Mesothelial cell of epicardium (in vitro differentiated cells): ENCODE measurements at regions not wholly inside any gene's neighbourhood (a gene's known extent, or its start where the extent isn't known, plus 50 kb on each side); places are given as distances from the start of the nearest gene placed in this dataset.
A peak's percentile ranks its signal among the peaks of the same experiment; 100 is the strongest.

Experiments
- DNase-seq, 2 experiments: peaks; one replicate each; pipeline ENCODE4 v3.0.0; 2021; ENCODE audit warnings: low spot score in 2 of 2; ENCODE audit not compliant: unreplicated experiment in 2 of 2
- H3K27ac Mint-ChIP-seq: 2 replicates; pipeline ENCODE4 v1.8.0; 2021; ENCODE audit warnings: mixed read lengths
- H3K27me3 Mint-ChIP-seq: 2 replicates; pipeline ENCODE4 v1.8.0; 2021; ENCODE audit warnings: low read depth, mixed read lengths
- H3K36me3 Mint-ChIP-seq: 2 replicates; pipeline ENCODE4 v1.8.0; 2021; ENCODE audit warnings: mixed read lengths
- H3K4me1 Mint-ChIP-seq: 2 replicates; pipeline ENCODE4 v1.8.0; 2021; ENCODE audit warnings: mixed read lengths
- H3K4me3 Mint-ChIP-seq: 2 replicates; pipeline ENCODE4 v1.8.0; 2021; ENCODE audit warnings: mild to moderate bottlenecking, moderate library complexity, mixed read lengths
- H3K9me3 Mint-ChIP-seq: 2 replicates; pipeline ENCODE4 v1.8.0; 2021; ENCODE audit warnings: mixed read lengths
- TF ChIP-seq, protein P1 (sequence below): fragments of 200-600 bp; sonication (generic); IDR thresholded peaks from one replicate; pipeline ENCODE4 v1.5.0; 2021; ENCODE audit warnings: antibody characterized with exemption; ENCODE audit not compliant: unreplicated experiment

DNA sequence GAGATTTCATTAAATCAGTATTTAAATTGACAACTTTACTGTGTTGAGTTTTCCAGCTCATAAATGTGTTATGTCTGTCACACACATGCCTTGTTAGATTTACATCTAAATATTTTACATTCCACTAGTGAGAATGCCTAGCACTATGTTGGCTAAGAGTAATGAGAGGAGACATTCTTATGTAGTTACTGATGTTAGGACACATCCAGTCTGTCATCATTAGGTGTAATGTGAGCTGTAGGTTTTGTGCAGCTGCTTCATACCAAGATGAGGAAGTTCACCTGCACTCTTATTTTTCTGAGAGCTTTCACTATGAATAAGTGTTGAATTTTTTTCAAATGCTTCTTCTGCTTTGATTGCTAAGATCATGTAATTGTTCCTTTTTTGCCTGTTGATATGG lies 218.0 kb upstream of the IGFBP3 start:
- Mint-ChIP-seq H3K27ac (peak overlapping the region; percentile 89), H3K4me1 (peaks cover 14% of the 10 kb centered on the region), H3K4me3 (peak overlapping the region; percentile 8), H3K27me3 (no peaks in the 10 kb centered on the region), H3K9me3 (peaks cover 8% of the 10 kb centered on the region), H3K36me3 (no peaks in the 10 kb centered on the region)
- DNase-seq = no peak
- TF ChIP-seq, protein P1, sequence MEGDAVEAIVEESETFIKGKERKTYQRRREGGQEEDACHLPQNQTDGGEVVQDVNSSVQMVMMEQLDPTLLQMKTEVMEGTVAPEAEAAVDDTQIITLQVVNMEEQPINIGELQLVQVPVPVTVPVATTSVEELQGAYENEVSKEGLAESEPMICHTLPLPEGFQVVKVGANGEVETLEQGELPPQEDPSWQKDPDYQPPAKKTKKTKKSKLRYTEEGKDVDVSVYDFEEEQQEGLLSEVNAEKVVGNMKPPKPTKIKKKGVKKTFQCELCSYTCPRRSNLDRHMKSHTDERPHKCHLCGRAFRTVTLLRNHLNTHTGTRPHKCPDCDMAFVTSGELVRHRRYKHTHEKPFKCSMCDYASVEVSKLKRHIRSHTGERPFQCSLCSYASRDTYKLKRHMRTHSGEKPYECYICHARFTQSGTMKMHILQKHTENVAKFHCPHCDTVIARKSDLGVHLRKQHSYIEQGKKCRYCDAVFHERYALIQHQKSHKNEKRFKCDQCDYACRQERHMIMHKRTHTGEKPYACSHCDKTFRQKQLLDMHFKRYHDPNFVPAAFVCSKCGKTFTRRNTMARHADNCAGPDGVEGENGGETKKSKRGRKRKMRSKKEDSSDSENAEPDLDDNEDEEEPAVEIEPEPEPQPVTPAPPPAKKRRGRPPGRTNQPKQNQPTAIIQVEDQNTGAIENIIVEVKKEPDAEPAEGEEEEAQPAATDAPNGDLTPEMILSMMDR = no peak

DNA sequence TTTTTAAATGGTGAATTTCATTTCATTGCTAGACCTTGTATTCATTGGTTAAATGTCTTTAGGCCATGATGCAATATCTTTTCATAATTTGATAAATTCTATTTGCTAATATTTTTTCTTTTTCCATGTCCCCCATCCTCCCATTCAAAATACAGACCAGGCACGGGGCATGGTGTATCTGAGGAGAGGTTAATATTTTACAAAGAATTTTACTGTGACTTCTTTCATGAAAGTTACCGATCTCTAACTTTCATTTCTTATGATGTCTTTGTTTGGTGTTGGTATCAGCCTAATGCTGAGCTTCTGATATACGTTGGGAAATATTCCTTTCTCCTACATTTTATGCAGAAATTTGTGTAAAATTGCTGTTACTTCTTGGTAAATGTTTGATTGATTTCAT lies 216.7 kb upstream of the IGFBP3 start:
- Mint-ChIP-seq H3K27me3 (no peaks in the 10 kb centered on the region), H3K36me3 (no peaks in the 10 kb centered on the region), H3K9me3 (no peaks in the 10 kb centered on the region), H3K4me1 (peaks cover 11% of the 10 kb centered on the region), H3K27ac (no peak overlapping the region), H3K4me3 (no peak overlapping the region)
- TF ChIP-seq, protein P1 = no peak
- DNase-seq = no peak

DNA sequence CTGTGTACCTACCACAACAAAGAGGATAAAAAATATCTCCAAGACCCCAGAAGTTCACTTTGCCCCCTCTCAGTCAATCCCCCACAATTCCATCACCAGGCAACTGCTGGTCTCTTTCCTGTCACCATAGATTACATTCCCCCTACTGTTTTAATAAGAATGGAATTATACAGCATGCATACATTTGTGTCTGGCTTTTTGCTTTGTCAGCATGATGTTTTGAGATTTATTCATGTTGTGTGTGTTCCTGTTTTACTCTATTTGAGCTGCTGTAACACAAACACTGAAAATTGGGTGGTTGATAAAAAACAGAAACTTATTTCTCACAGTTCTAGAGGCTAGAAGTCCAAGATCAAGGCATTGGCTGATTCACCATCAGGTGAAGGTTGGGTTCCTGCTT lies 214.5 kb upstream of the IGFBP3 start:
- no peaks in the 10 kb centered on the region for H3K36me3 Mint-ChIP-seq
- TF ChIP-seq, protein P1 = no peak
- H3K27me3 Mint-ChIP-seq = no peaks in the 10 kb centered on the region
- H3K4me1 Mint-ChIP-seq = peaks cover 17% of the 10 kb centered on the region
- H3K27ac Mint-ChIP-seq = no peak overlapping the region
- no peak overlapping the region for H3K4me3 Mint-ChIP-seq
- no peaks in the 10 kb centered on the region for H3K9me3 Mint-ChIP-seq
- DNase-seq = no peak

DNA sequence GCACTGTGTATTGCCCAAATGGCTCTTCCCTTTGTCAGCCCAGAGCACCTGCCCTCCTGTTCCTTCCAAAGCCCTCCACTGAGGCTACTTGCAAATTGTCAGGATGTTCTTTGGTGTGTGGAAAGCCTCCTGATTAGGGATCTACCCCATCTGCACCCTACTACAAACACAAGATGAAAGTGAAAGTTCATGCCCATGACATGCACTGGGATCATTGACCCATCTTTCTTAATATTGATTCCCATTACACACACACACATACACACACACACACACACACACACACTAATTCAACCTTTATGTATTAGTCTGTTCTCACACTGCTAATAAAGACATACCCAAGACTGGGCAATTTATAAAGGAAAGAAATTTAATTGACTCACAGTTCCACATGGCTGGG lies 213.7 kb upstream of the IGFBP3 start:
- H3K36me3 Mint-ChIP-seq = no peaks in the 10 kb centered on the region
- peaks cover 17% of the 10 kb centered on the region for H3K4me1 Mint-ChIP-seq
- TF ChIP-seq, protein P1 = no peak
- DNase-seq = no peak
- H3K27ac Mint-ChIP-seq = no peak overlapping the region
- H3K4me3 Mint-ChIP-seq = no peak overlapping the region
- H3K27me3 Mint-ChIP-seq = no peaks in the 10 kb centered on the region
- no peaks in the 10 kb centered on the region for H3K9me3 Mint-ChIP-seq

DNA sequence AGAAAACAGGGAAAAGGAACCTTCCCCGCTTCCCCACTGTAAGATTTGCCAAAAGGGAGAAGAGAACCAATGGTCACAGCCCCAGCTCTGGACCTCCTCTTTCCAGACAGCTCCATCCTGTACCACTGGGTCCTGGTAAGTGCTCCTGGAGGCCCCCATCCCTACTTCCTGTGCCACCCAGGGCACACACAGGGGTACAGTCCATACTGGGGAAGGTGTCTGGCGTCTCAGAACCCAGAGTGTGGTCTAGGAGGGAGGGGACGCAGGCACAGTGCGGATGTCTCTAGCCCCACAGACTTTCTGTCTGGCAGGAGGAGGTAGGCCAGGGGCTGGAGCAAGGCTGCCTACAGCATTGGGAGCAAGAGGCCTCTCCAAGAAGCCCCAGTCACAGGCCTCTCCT lies 213.3 kb upstream of the IGFBP3 start:
- Mint-ChIP-seq H3K27ac (no peak overlapping the region), H3K27me3 (no peaks in the 10 kb centered on the region), H3K4me3 (no peak overlapping the region), H3K4me1 (peaks cover 15% of the 10 kb centered on the region), H3K9me3 (no peaks in the 10 kb centered on the region), H3K36me3 (no peaks in the 10 kb centered on the region)
- TF ChIP-seq, protein P1 = no peak
- DNase-seq = no peak

DNA sequence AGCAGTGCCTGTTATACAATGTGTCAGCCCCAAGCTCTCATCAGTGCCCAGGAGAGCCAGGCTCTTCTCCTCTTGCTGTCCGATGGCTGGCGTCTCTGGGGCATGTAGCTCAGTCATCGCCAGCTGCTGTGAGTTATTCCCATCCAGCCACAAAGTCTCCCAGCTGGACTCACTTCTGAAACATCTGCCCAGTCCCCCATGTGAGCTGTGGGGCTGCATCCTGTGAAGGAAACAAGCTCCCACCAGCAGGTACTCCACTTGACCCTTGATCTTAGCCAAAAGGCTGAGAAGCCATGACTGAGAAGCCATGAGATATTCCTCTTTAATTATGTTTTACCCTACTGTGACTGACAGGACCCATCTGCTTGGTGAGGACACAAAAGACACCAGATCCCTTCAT lies 212.7 kb upstream of the IGFBP3 start:
- Mint-ChIP-seq H3K9me3 (no peaks in the 10 kb centered on the region), H3K4me3 (no peak overlapping the region), H3K36me3 (no peaks in the 10 kb centered on the region), H3K27ac (no peak overlapping the region), H3K27me3 (no peaks in the 10 kb centered on the region), H3K4me1 (peaks cover 9% of the 10 kb centered on the region)
- DNase-seq = no peak
- TF ChIP-seq, protein P1 = no peak
